ENCODE measurements at regions not wholly inside any gene's neighbourhood (a gene's known extent, or its start where the extent isn't known, plus 50 kb on each side); places are given as distances from the start of the nearest gene placed in this dataset.

- no peak for DNase-seq
Measured at GRCh38 chr20:51216850-51217249, 193.9 kb upstream of the KCNG1 start.

- no peak for DNase-seq
Measured at GRCh38 chr20:51212816-51213215, 189.9 kb upstream of the KCNG1 start.

- DNase-seq: no peak
Measured at GRCh38 chr20:51211191-51211590, 188.3 kb upstream of the KCNG1 start.

- DNase-seq: no peak
Measured at GRCh38 chr20:51210084-51210483, 187.2 kb upstream of the KCNG1 start.

- DNase-seq: no peak
Measured at GRCh38 chr20:51208162-51208561, 185.3 kb upstream of the KCNG1 start.

GRCh38 chr20:51206032-51206662, 183.2 kb upstream of the KCNG1 start:
- peak; percentile 29 for DNase-seq

GRCh38 chr20:51204794-51205193, 181.9 kb upstream of the KCNG1 start:
- no peak for DNase-seq

- DNase-seq: no peak
Measured at GRCh38 chr20:51204051-51204715, 181.3 kb upstream of the KCNG1 start.

GRCh38 chr20:51202304-51202703, 179.4 kb upstream of the KCNG1 start:
- no peak for DNase-seq

GRCh38 chr20:51199920-51200319, 177.0 kb upstream of the KCNG1 start:
- DNase-seq: no peak

- DNase-seq: no peak
Measured at GRCh38 chr20:51198876-51199523, 176.1 kb upstream of the KCNG1 start.

GRCh38 chr20:51198238-51198637, 175.3 kb upstream of the KCNG1 start:
- DNase-seq: peak; percentile 57

- no peak for DNase-seq
Measured at GRCh38 chr20:51196991-51197651, 174.2 kb upstream of the KCNG1 start.

GRCh38 chr20:51195990-51196389, 173.1 kb upstream of the KCNG1 start:
- DNase-seq: no peak

- DNase-seq: no peak
Measured at GRCh38 chr20:51195419-51195901, 172.6 kb upstream of the KCNG1 start.

- DNase-seq: no peak
Measured at GRCh38 chr20:51193066-51193772, 170.3 kb upstream of the KCNG1 start.

GRCh38 chr20:51190783-51191180, 167.9 kb upstream of the KCNG1 start:
- DNase-seq: no peak

- DNase-seq: no peak
Measured at GRCh38 chr20:51189814-51190782, 167.2 kb upstream of the KCNG1 start.

GRCh38 chr20:51188941-51189340, 166.0 kb upstream of the KCNG1 start:
- no peak for DNase-seq

- peak; percentile 26 for DNase-seq
Measured at GRCh38 chr20:51187261-51187660, 164.4 kb upstream of the KCNG1 start.

GRCh38 chr20:51185861-51186260, 163.0 kb upstream of the KCNG1 start:
- DNase-seq: no peak

GRCh38 chr20:51185277-51185676, 162.4 kb upstream of the KCNG1 start:
- DNase-seq: peak; percentile 44

Data from NCI-H82 (cell line).